ENCODE measurements at regions not wholly inside any gene's neighbourhood (a gene's known extent, or its start where the extent isn't known, plus 50 kb on each side); places are given as distances from the start of the nearest gene placed in this dataset.

DNA sequence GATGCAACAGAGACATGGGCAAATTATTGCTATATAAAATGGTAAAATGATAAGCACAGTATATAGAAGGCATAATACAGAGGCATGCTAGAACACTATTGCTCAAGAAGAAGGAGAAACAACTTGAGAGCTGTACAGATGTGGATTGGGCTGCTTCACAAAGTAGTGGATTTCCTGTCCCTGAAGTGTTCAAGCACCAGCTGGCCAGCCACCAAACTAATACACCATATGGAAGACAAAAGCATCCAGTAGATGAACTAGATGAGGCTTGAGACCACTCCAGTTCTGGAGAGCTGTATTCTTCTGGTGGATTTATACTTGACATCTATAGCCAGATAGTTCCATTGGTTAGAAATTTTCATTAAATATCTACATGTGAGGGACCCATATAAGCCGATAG lies 134.1 kb upstream of the GNAO1 start:
- no peak for DNase-seq (ENCODE audit: low read depth)
- H3K4me3 ChIP-seq (ENCODE audit: low read length): no peak overlapping the region
- TF ChIP-seq, protein P1, sequence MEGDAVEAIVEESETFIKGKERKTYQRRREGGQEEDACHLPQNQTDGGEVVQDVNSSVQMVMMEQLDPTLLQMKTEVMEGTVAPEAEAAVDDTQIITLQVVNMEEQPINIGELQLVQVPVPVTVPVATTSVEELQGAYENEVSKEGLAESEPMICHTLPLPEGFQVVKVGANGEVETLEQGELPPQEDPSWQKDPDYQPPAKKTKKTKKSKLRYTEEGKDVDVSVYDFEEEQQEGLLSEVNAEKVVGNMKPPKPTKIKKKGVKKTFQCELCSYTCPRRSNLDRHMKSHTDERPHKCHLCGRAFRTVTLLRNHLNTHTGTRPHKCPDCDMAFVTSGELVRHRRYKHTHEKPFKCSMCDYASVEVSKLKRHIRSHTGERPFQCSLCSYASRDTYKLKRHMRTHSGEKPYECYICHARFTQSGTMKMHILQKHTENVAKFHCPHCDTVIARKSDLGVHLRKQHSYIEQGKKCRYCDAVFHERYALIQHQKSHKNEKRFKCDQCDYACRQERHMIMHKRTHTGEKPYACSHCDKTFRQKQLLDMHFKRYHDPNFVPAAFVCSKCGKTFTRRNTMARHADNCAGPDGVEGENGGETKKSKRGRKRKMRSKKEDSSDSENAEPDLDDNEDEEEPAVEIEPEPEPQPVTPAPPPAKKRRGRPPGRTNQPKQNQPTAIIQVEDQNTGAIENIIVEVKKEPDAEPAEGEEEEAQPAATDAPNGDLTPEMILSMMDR (conservative IDR thresholded peaks at IDR 0.05; ENCODE audit: low read length): no peak

DNA sequence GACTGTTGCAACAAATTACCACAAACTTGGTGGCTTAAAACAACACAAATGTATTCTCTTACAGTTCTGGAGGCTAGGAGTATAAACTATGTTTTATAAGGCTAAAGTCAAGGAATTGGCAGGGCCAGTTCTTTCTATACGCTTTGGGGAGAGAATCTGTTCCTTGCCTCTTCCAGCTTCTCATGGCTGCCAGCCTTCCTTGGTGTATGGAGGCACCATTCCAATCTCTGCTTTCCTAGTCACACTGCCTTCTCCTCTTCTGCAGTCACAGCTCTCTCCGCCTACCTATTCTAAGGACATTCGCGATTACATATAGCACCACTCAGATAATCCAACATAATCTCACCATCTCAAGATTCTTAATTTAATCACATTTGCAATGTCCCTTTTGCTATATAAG lies 140.4 kb upstream of the GNAO1 start:
- TF ChIP-seq, protein P1 (conservative IDR thresholded peaks at IDR 0.05; ENCODE audit: low read length): no peak
- H3K4me3 ChIP-seq (ENCODE audit: low read length): no peak overlapping the region
- DNase-seq (ENCODE audit: low read depth): no peak

DNA sequence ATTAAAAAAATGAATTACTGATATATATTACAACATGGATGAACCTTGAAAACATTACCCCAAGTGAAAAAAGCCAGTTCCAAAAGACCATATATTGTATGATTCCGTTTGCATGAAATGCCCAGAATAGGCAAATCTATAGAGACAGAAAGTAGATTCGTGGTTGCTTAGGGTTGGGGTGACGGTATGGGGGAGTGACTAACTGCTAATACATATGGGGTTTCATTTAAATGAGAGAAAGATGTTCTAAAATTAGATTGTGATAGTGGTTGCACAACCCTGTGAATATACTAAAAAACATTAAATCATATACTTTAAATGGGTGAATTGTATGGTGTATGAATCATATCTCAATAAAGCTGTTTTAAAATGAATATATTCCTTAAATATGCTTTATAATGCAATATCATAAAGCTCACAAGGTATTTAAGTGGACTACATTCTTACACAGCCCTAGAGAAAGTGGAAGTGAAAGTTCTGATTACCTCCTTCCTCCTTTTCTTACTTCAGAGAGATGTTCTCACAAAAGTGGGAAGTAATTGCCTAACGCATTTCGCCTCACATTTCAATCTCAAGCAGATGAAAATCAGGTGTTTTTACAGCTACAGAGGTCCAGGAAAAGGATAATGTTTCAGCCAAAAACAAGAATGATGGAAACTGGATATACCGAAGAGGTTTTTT lies 142.7 kb upstream of the GNAO1 start:
- no peak for DNase-seq (ENCODE audit: low read depth)
- no peak overlapping the region for H3K4me3 ChIP-seq (ENCODE audit: low read length)
- TF ChIP-seq, protein P1 (conservative IDR thresholded peaks at IDR 0.05; ENCODE audit: low read length): no peak

DNA sequence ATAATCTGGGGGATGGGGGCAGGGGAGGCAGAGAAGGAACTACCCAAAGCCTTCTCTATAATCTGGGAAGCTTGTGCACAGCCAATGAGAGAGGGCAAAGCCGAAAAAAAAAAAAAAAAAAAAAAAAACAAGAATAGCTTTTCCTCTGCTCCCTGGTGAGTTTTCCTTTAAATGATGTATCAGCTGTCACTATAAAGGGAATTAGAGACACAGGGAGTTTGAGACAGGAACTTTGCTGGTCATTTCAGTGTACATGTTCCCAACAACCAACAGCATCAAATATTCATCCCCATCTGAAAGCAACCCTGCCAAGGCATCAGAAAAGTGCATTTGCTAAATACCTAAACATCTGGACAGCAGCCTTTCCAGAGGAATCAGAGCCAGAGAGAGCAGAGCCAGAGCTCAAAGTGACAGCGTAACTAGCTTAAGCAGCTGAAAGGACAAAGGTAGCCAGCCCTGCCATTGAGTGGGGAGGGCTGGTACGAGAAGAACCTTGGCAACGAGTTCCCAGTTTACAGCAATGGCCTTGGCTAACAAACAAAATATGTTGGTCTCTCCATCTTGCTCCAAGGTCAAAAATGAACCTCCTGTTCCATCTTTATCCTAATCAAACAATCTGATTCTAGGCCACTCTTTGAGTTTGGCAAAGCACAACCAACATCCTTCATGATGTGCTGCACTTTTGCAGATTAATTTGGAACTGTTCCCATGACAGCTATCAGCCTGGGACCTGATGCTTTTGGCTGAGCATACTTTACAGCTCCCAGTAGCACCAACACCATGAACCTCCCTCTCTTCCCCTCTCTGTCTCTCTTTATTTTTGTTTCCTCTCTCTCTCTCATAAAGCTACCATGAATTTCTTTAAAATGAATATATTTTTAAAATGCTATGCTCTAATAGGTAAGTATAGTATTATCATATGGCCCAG lies 143.7 kb upstream of the GNAO1 start:
- no peak for DNase-seq (ENCODE audit: low read depth)
- H3K4me3 ChIP-seq (ENCODE audit: low read length): no peak overlapping the region
- TF ChIP-seq, protein P1 (conservative IDR thresholded peaks at IDR 0.05; ENCODE audit: low read length): no peak

DNA sequence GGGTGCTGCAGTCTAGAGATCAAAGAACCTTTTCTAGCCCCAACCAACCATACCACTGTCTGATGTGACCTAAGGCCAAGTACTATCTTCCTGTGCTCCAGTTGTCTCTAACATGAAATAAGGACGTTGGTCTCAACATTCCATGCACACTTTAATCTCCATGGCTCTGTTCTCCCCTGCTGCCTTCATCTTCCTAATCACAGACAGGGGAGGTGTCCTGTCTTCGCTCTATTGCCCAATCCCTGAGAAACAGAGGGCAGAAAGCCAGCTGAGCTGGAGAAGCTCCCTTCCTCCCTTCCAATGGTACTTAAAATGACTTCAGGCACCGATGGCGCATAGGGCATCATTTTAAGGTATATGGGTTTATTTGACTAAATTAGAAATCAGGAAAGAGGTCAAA lies 148.9 kb upstream of the GNAO1 start:
- no peak for DNase-seq (ENCODE audit: low read depth)
- no peak overlapping the region for H3K4me3 ChIP-seq (ENCODE audit: low read length)
- TF ChIP-seq, protein P1 (conservative IDR thresholded peaks at IDR 0.05; ENCODE audit: low read length): no peak

DNA sequence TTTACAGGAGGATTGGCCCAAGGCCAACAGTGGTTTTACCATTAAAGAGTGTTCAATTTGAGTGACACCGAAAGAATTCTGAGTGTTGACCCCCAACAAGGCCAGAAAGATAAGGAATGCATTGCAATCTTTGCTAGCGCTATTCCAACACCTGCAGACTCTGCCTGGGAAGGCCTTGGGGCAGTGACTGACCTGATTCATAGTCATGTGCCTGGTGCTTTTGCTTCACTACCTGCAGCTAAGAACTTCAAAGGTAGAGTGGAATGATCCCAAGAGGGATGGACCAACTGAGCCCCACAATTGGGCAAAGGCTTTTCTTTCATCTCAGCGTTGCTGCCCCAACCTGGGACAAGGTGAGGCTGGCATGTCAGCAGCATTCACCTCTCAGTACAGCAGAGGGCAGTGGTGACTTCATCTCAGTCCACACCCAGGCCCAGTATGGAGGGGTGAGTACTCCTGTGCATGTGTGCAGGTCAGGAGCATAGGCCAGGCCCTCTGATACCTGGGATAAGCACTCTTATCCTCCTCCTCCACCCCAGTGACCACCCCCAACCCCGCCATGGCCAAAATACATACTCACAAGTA lies 149.6 kb upstream of the GNAO1 start:
- H3K4me3 ChIP-seq (ENCODE audit: low read length): no peak overlapping the region
- TF ChIP-seq, protein P1 (conservative IDR thresholded peaks at IDR 0.05; ENCODE audit: low read length): 0 out of 2 replicates have a peak, but pooled peaks have one; percentile 2
- DNase-seq (ENCODE audit: low read depth): no peak
